ENCODE measurements at regions not wholly inside any gene's neighbourhood (a gene's known extent, or its start where the extent isn't known, plus 50 kb on each side); places are given as distances from the start of the nearest gene placed in this dataset.

- DNase-seq (ENCODE audit: low spot score), result no peak
Observed at GRCh38 chr18:28606686-28607085, 429.8 kb upstream of the CDH2 start.

- DNase-seq (ENCODE audit: low spot score), result no peak
Observed at GRCh38 chr18:28602391-28602790, 425.5 kb upstream of the CDH2 start.

- no peak for DNase-seq (ENCODE audit: low spot score)
Observed at GRCh38 chr18:28594034-28594433, 417.1 kb upstream of the CDH2 start.

GRCh38 chr18:28588884-28589549 is 412.1 kb upstream of the CDH2 start:
- peak; percentile 5 for DNase-seq (ENCODE audit: low spot score)

GRCh38 chr18:28584731-28585130 is 407.8 kb upstream of the CDH2 start:
- peak; percentile 51 for DNase-seq (ENCODE audit: low spot score)

GRCh38 chr18:28582724-28583123 is 405.8 kb upstream of the CDH2 start:
- no peak for DNase-seq (ENCODE audit: low spot score)

GRCh38 chr18:28581521-28582071 is 404.7 kb upstream of the CDH2 start:
- DNase-seq (ENCODE audit: low spot score), result no peak

GRCh38 chr18:28576941-28577340 is 400.0 kb upstream of the CDH2 start:
- DNase-seq (ENCODE audit: low spot score), result no peak

GRCh38 chr18:28575123-28575522 is 398.2 kb upstream of the CDH2 start:
- DNase-seq (ENCODE audit: low spot score), result no peak

GRCh38 chr18:28574175-28574574 is 397.2 kb upstream of the CDH2 start:
- DNase-seq (ENCODE audit: low spot score), result no peak

- no peak for DNase-seq (ENCODE audit: low spot score)
Observed at GRCh38 chr18:28571929-28572328, 395.0 kb upstream of the CDH2 start.

GRCh38 chr18:28560331-28560730 is 383.4 kb upstream of the CDH2 start:
- DNase-seq (ENCODE audit: low spot score), result no peak

GRCh38 chr18:28559511-28559910 is 382.6 kb upstream of the CDH2 start:
- no peak for DNase-seq (ENCODE audit: low spot score)

- no peak for DNase-seq (ENCODE audit: low spot score)
Observed at GRCh38 chr18:28541934-28542333, 365.0 kb upstream of the CDH2 start.

GRCh38 chr18:28541276-28541930 is 364.5 kb upstream of the CDH2 start:
- peak; percentile 11 for DNase-seq (ENCODE audit: low spot score)

GRCh38 chr18:28529644-28530043 is 352.7 kb upstream of the CDH2 start:
- DNase-seq (ENCODE audit: low spot score), result no peak

- no peak for DNase-seq (ENCODE audit: low spot score)
Observed at GRCh38 chr18:28526196-28526595, 349.3 kb upstream of the CDH2 start.

GRCh38 chr18:28523758-28524475 is 347.0 kb upstream of the CDH2 start:
- DNase-seq (ENCODE audit: low spot score), result no peak

GRCh38 chr18:28522236-28522635 is 345.3 kb upstream of the CDH2 start:
- DNase-seq (ENCODE audit: low spot score), result no peak

GRCh38 chr18:28519997-28520396 is 343.1 kb upstream of the CDH2 start:
- peak; percentile 9 for DNase-seq (ENCODE audit: low spot score)

GRCh38 chr18:28514699-28515098 is 337.8 kb upstream of the CDH2 start:
- no peak for DNase-seq (ENCODE audit: low spot score)

GRCh38 chr18:28512357-28512756 is 335.4 kb upstream of the CDH2 start:
- no peak for DNase-seq (ENCODE audit: low spot score)

GRCh38 chr18:28511413-28511821 is 334.5 kb upstream of the CDH2 start:
- no peak for DNase-seq (ENCODE audit: low spot score)

All from AG20443 (cell line).